ENCODE measurements at regions not wholly inside any gene's neighbourhood (a gene's known extent, or its start where the extent isn't known, plus 50 kb on each side); places are given as distances from the start of the nearest gene placed in this dataset.
"Not testable (repeated sequence)": the region's sequence is repeated elsewhere in the genome, so short reads cannot be mapped to it uniquely, and the experiment has no call there.

GRCh38 chr4:14921781-14922180, 80.5 kb upstream of the CPEB2 start:
- TF ChIP-seq EZH2 (optimal IDR thresholded peaks at IDR 0.05; ENCODE audit: low read depth, low read length); EZH2phosphoT487 (IDR thresholded peaks at IDR 0.05; ENCODE audit: low read length): not testable (repeated sequence)
- TF ChIP-seq, protein P1, sequence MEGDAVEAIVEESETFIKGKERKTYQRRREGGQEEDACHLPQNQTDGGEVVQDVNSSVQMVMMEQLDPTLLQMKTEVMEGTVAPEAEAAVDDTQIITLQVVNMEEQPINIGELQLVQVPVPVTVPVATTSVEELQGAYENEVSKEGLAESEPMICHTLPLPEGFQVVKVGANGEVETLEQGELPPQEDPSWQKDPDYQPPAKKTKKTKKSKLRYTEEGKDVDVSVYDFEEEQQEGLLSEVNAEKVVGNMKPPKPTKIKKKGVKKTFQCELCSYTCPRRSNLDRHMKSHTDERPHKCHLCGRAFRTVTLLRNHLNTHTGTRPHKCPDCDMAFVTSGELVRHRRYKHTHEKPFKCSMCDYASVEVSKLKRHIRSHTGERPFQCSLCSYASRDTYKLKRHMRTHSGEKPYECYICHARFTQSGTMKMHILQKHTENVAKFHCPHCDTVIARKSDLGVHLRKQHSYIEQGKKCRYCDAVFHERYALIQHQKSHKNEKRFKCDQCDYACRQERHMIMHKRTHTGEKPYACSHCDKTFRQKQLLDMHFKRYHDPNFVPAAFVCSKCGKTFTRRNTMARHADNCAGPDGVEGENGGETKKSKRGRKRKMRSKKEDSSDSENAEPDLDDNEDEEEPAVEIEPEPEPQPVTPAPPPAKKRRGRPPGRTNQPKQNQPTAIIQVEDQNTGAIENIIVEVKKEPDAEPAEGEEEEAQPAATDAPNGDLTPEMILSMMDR (IDR thresholded peaks at IDR 0.05; ENCODE audit: low read length), result not testable (repeated sequence)

Measured in MM.1S (cell line).